NCI-H2196 (cell line): ENCODE measurements at regions not wholly inside any gene's neighbourhood (a gene's known extent, or its start where the extent isn't known, plus 50 kb on each side); places are given as distances from the start of the nearest gene placed in this dataset.
A peak's percentile ranks its signal among the peaks of the same experiment; 100 is the strongest.

Experiments used
- DNase-seq: peaks from one replicate; lab custom pipeline; 2025; ENCODE audit not compliant: unreplicated experiment; lab: John Stamatoyannopoulos, UW

DNA sequence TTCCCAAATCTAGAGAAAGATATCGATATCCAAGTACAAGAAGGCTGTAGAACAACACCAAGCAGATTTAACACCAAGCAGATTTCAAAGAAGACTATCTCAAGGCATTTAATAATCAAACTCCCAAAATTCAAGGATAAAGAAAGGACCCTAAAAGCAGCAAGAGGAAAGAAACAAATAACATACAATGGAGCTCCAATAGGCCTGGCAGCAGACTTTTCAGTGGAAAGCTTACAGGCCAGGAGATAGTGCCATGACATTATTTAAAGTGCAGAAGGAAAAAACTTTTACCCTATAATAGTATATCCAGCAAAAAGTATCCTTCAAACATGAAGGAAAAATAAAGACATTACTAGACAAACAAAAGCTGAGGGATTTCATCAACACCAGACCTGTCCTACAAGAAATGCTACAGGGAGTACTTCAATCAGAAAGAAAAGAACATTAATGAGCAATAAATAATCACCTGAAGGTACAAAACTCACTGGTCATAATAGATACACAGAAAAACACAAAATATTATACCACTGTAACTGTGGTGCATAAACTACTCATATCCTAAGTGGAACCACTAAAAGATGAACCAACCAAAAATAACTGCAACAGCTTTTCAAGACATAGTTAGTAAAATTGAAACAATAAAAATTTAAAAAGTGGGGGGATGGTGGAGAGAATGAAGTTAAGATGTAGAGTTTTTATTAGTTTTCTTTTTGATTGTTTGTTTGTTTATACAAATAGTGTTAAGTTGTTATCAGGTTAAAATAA, 267.2 kb downstream of the AUH start:
- no peak for DNase-seq

DNA sequence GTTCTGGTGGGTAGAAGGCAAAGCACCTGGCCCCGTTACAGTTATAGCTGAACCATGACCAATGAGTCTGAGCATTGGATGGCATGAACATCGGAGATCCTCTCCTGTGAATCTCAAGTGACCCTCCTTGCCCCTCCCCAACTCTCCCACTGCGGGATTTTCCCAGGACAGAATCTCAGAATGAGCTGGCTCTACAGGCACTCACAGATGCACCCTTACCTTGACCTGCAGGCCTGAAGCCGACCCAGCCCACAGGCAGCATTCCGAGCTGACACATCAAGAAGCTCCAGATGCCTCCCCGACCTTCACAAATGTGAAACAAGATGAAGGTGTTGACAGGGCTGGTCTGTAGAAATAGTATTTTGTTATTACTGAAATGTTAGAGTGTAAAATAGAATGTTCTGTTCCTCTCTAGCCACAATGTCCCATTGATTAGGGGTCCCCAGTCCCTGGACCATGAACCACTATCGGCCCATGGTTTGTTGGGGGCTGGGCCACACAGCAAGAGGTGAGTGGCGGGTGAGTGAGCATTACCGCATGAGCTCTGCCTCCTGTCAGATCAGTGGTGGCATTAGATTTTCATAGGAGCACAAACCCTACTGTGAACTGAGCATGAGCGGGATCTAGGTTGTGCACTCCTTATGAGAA, 263.4 kb downstream of the AUH start:
- no peak for DNase-seq

DNA sequence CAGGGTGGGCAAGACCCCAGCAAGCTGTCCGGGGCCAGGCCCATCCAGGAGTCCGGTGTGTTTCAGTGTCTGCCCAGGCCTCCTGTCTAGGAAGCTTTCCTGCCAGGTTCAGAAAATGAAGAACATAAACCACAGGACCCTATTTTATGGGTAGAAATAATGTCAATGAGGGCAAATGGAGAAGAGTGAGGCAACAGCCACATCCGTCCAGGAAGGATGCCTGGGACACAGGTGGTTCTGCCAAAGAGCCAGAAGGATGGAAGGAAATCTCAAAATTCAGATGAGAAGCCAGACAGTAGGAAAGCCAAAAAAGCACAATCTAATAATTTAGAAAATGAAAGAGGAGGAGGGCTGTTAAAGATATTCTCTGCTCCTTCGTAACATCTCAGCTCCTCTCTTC, 262.3 kb downstream of the AUH start:
- no peak for DNase-seq

DNA sequence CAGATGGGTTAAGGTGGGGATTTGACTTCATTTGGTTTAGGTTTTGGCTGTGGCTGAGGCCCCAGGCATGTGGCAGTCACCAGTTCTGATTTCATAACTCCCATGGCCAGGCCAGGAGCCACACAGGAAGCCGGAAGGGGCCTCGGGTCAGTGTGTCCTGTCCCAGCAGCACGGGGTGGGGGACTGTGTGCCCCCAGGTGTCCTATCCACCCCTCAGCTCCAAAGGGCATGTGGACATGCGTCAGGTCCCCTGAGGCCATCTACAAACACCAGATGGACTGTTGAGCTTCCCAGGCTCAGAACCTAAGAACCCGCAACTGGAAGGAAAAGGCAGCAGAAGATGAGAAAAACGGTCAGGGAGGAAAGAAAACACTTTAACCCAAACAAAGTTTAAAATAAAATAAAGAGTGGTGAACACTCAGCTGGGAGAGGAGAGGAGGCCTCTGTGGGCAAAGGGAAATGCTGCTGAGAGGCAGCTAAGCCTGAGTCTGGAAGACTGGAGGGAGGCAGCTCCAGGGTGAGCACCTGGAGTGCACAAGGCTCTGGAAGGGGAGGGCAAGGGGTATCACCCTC, 260.8 kb downstream of the AUH start:
- DNase-seq, result no peak

DNA sequence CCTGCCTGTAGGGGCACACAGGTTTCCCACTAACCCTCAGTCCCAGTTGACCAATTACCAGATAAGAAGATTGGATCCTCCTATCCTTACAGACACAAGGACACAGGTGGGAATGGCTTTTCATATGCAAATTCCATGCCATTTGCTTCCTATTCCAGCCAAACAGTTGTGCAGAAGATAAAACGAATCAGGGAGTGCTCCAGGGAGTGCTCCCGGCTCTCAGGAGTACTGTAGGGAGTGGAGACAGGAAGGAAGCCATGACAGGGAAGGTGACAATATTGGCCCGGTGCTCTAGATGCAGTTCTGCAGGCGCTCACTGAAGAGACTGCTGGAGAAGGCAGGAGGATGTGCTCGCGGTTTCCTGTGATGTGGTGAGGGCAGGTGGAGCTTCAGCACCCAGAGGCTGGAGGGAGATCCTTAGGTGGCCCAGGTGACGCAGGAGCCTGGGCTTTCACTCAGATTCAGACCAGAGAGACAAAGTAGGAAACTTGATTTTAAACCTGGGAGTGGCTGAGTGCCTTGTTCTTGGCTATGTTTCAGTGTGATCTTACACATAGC, 260.0 kb downstream of the AUH start:
- peak; percentile 16 for DNase-seq

DNA sequence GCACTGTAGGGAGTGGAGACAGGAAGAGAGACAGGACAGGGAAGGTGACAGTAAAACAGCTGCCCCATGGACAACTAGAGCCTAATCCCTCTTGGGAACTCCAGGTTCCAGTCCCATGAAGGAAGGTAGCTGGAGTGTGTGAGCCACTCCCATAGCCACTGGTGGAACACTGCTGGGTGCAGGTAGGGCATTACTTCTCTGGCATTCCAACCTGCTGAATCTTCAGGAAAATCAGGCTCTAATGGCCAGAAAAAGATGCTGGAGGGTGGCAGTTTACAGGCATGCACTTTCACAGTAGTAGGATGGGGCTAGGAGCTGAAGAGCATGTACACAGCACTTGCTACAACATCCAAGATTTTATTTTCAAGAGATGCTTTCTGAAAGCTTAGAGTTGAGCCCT, 259.4 kb downstream of the AUH start:
- no peak for DNase-seq

DNA sequence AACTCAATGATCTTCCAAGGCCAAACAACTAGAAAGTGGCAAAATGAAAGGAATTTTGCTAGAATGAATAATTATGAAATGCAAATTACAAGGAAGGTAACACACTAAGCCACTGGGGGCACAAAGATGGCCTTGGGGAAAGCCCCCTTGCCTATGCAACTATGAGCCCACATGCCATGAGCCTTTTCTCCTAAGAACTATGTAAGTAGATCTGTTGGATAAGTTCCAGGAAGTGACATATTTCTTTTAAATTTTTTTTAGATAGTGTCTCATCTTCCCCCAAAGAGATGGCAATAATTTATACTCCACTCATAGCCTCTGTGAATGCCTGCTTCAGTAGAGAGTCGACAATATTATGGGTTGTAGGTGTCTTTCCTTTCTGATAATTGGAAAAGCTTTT, 257.8 kb downstream of the AUH start:
- DNase-seq, result no peak

DNA sequence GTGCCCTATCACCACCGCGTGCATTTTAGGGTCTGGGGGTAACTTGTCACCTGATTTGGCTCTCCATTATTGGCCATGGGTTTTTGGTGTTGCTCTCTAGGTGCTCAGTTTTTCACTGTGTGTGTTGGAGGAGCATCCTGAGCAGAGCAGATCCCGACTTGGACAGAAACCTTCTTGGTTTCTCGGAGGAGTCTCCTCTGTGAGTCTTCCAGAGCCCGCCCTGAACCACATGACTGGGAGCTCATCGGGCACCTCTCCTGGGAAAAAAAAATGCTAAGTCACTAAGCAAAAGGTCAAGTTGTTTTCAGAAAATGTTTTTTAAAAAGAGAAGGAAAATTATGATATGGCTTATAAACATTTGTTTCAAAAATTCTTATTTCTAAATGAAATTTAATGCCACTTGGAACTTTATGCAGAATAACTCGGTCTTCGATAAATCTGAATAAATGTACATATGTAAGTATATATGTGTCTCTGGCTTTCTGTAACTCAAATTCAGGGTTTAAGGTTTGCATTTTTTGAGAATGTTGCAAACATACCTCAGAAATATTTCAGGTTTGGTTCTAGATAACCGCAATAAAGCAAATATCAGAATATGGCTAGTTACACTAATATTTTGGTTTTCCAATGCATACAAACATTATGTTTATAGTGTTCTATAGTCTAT, 255.2 kb downstream of the AUH start:
- DNase-seq, result no peak

DNA sequence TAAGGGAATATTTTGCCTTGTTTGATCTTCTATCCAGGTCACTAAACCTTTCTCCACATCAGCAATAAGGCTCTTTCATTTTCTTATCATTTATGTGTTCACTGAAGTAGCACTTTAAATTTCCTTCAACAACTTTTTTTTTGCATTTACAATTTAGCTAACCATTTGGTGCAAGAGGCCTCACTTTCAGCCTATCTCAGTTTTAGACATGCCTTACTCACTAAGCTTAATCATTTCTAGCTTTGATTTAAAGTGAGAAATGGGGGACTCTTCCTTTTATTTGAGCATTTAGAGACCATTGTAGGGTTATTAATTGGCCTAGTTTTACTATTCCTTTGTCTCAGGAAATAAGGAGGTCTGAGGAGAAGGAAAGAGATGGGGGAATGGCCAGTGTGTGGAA, 250.5 kb downstream of the AUH start:
- no peak for DNase-seq

DNA sequence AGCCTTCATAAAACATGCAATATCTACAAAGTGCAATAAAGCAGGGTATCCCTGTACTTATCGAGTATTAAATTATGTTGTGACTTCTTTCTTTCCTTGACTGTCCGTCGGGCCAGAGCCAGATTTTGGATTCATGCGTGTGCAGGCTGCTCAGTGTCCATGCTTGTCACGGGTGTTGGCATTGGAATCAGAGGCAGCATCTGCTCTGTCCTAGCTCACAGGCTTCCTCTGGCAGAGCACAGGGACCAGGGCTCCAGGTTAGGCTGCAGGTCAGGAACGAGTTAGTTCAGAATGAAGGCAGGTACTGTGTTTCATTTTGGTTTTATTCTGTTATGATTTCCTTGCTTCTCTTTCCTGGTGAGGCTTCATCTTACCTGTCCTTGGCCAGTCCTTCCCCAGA, 249.8 kb downstream of the AUH start:
- no peak for DNase-seq

DNA sequence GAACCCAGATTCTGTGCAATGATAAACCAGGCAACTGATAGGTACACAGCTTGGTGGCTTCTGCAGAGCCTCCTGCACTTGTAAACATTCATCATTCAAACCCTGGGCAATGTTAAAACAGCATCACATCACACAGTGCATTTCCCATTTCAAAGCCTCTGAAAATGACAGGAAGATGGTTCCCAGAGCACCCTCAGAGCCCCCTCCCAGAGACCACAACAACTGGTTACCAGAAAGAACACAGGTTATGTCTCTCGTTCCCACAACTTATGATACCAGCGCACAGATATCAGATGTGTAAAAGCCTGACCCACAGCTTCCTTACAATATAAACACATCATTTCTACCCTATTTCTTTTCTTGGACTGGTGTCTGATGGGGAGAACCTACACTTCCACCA, 248.7 kb downstream of the AUH start:
- no peak for DNase-seq

DNA sequence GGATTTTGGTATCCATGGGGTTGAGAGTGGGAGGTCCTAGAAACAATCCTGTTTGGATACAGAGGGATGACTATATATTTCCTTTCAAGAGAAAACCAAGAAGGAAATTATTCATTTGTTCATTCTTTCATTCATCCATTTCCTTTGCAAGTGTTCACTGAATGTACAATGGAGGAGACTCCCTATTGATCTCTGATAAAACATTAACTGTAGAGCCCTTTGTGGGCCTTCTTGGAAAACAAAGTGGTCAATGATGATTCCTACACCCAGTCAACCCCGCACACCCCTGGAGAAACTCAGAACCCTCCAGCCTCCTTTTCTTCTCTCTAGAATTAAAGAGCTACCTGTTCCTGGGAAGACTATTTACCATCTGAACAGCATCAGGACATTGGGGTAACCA, 247.3 kb downstream of the AUH start:
- DNase-seq, result no peak

DNA sequence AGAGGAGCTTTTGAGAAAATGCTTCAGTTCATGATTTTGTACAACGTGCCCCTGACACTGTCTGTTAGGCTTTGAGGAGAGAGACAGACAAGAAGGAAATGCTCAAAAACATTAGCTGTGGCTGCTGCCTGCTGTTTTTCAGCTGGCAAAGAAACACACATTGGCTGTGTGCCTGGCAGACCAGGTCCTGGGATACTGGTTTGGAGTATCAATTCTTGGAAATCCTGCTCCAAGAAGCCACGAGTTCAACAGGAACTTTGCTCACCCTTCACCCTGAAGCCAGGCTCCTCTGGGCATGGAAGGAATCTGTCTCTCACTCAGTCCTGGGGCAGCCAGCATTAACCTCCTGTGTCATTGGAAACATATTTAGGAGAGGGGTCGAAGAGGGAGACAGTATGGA, 245.5 kb downstream of the AUH start:
- DNase-seq, result no peak

DNA sequence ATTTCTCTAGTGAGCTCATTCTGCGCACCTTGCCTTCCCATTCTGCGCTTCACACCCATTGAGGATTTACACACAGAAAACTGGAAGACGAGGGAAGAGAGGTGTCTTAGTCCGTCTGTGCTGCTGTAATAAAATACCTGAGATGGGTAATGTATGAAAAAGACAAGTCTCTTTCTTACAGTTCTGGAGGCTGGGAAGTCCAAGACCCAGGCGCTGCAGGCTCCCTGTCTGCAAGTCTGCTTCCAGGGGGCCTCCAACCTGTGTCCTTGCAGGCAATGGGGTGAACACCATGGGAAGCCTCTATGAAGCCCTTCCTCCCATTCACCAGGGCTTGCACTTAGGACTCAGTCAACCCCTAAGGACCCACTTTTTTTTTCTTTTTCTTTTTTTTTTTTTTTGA, 245.0 kb downstream of the AUH start:
- DNase-seq, result no peak

DNA sequence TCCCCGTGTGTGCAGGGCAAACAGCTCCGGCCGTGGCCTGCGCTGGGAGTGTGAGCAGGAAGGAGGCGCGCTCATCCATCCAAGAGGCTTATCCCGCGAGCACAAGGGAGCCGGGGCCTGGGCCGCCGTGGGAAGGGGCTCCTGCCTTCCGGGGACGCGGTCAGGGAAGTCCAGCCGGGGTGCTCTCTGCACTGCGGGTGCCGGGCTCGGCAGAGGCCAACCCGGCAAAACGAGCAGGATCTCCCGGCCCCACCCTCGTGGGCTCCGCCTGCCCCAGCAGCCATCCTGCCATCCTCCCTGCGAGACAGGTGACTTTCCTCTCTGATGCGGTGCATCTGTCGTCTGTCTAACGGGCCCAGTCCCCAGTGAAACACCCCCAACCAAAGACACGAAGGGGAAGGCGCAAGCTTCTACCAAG, 244.2 kb downstream of the AUH start:
- no peak for DNase-seq

DNA sequence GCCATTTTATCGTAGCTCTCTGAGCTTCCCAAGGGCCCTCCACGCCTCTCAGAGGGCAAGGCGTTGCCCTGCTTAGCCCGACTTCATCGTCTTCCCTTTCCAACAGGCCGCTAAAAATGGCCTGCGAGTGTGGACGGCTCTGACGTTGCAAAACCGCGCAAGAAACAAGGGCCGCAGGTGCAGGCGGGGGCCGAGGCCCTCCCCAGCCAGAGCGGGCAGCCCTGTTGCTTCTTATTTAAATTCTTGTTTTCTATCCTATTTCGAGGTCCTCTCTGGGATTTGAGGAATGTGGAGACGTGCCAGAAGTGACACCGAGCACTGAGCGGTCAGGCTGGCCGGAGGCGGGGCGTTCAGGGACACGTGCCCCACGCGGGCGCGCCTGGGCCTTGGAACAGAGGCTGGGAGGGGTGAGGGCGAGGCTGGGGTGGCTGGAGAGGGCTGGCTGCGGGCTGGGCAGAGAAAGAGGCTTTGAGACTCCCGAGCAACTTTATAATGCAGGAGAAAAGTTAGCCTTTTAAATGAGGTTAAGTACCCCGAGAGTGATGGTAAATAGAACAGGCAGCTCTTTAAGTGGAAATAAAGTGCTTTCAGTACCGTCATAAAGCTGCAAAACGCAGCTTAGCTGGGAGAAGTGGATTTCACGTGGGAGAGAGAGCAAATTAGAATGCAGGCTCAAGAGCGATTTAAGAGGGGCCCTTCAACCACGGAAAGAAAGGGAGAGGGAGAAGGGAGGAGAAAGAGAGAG, 243.6 kb downstream of the AUH start:
- DNase-seq, result no peak

DNA sequence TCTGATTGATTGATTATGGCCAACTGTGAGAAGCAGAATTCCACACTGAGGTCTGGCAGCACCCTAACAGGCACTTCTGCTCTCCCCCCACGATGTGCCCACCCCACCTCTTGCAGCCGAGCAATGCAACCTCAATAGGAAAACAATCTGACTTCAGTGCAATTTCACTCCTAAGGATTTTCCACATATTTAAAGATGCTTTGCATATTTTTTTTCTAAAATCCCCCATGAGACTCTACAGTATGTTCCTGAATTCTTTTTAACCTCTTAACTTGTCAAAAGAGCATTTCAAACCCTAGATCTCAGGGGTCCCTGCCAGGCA, 243.1 kb downstream of the AUH start:
- no peak for DNase-seq

DNA sequence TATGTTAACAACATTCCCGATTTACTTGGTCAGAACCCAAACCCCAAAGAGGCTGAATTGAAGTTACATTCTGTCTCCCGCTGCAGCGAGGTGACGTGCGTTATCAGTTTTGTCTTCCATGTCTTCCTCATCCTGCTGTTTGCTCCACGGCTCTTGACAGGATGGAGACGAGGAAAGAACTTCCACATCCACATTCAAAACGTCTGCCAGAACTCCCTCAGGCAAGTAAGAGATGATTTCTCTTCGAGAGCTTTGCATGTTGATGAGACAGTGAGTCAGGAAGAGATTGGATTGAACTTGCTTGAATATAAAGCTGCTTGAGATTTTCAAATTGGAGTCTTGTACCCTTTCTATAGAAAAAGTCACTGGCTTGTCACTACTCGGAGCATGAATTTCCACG, 242.6 kb downstream of the AUH start:
- DNase-seq, result no peak

DNA sequence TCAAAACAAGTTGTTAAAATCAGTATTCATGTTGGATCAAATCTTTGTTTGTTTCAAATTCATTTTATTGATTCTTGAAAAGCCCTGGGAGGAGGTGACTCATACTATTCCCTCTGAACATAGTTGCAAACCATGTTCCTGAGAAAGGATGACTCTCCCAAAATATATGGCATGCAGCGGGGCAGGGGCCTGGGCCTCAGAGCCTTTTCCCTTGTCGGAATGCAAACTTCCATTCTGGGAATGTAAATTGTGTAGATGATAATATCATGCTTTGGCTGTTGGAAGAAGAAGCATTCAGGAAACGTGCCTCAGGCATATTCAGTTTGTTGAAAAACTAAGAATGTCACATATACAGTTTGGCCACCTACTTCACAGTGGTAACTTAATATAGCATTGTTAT, 242.0 kb downstream of the AUH start:
- no peak for DNase-seq

DNA sequence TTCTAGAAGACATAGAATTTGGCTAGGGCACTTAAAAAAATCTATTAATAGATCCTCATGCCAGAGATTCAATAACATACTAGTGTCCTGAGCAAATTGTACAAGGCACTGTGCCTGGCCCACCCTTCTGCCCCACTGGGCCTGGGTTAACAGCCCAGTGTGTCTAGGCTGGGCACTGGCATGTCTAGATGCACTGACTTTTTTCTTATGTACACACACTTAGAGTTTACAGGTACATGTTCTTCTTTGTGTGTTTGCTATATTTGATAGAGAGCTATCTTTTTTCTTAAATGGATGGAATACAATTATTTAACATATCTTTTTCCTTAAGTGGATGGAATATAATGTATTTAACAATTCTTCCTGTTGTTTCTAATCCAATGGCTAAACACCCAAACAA, 241.5 kb downstream of the AUH start:
- DNase-seq, result no peak

DNA sequence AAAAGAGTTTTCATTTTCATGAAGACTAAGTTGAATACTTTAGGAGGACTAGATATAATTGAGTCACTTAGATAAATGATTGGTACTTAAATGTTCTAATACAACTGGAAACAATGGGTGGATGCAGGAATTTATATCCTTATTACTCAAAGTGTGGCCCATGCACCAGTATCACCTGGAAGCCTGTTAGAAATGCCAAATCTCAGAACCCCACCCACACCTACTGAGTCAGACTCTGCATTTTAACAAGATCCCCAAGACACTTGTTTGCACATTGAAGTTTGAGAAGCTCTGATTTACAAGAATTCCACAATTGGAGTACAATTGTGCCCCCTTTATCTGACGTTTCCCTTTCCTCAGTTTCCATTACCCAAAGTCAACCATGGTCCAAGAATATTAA, 239.0 kb downstream of the AUH start:
- no peak for DNase-seq
